Activated B cell treated with CpG ODN at 0.5 μM for 24 hours (primary cell): ENCODE measurements at regions not wholly inside any gene's neighbourhood (a gene's known extent, or its start where the extent isn't known, plus 50 kb on each side); places are given as distances from the start of the nearest gene placed in this dataset.

Source experiments
- ATAC-seq: fragments of 200-7000 bp; cut with Tn5 transposase; one replicate; pipeline ENCODE4 v1.10.0; 2021; ENCODE audit warnings: low read depth, mild to moderate bottlenecking, moderate library complexity
- CTCF ChIA-PET: fragments of 350-600 bp; sonication (Branson Sonifier 250); formaldehyde crosslinking; loops from one replicate; lab custom pipeline; 2021; ENCODE audit warnings: antibody characterized with exemption; lab: Charles Lee
- POLR2A ChIA-PET: fragments of 350-600 bp; sonication (Branson Sonifier 250); formaldehyde crosslinking; loops from one replicate; lab custom pipeline; 2021; ENCODE audit warnings: antibody characterized with exemption; lab: Charles Lee
- DNase-seq: peaks from one replicate; pipeline ENCODE4 v3.0.0; 2022
- H3K27ac Mint-ChIP-seq: one replicate; pipeline ENCODE4 v1.8.0; 2020; ENCODE audit warnings: mixed read lengths
- H3K27me3 Mint-ChIP-seq: one replicate; pipeline ENCODE4 v1.8.0; 2021; ENCODE audit warnings: mixed read lengths
- H3K36me3 Mint-ChIP-seq: one replicate; pipeline ENCODE4 v1.8.0; 2021; ENCODE audit warnings: low read depth, mixed read lengths
- H3K4me1 Mint-ChIP-seq: one replicate; pipeline ENCODE4 v1.8.0; 2021; ENCODE audit warnings: mixed read lengths
- H3K4me3 Mint-ChIP-seq: one replicate; pipeline ENCODE4 v1.8.0; 2020; ENCODE audit warnings: mild to moderate bottlenecking, mixed read lengths
- H3K9me3 Mint-ChIP-seq: one replicate; pipeline ENCODE4 v1.8.0; 2020; ENCODE audit warnings: mixed read lengths
- intact Hi-C: fragments of 100-400 bp; cut with micrococcal nuclease; formaldehyde crosslinking; loops from one replicate; pipeline ENCODE4 v1.15.1; 2024
- TF ChIP-seq, protein P1 (sequence below): fragments of 200-600 bp; IDR thresholded peaks from one replicate; pipeline ENCODE4 v1.8.0; 2022; ENCODE audit warnings: antibody characterized with exemption, mild to moderate bottlenecking

DNA sequence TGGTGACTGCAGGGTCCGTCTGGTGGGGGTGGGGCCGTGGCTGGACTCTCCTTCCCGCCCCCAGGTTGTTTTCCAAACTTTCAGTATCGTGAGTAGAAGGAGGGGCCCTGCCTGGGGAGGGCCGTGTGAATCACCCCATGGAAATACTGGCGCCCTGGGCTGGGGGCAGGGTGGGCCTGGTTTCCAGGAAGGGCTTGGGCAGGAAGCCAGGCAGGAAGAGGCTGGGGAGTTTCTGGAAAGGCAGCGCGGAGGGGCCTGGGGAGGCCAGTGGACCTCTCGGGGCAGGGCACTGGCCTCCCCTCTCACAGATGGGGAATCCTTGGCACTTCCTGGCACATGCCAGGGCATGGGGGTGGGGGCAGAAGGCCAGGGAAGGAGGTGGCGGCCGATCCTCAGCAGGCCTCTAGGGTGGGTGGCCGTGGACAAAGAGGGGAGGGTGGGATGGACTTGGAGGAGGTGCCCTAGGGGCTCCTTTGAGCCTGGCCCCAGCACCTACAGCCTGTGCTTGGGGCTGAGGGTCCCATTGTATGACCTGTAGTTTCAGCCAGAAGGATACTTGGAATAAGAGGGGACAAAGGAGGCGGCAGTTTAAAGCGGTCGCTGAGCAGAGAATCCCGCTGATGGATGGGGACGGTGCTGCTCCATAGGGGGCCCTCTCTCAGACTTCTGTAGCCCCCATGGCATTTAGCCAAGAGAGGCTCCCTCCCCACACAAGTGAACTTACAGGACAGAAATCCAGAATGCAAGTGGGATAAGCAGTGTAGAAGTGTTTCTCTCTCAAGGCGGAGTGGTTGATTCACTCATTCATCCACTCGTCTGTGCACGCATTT lies 56.5 kb upstream of the GATA2 start:
- Mint-ChIP-seq H3K4me1 (no peaks in the 10 kb centered on the region), H3K36me3 (no peaks in the 10 kb centered on the region), H3K27me3 (peaks cover 34% of the 10 kb centered on the region), H3K9me3 (no peaks in the 10 kb centered on the region), H3K27ac (no peak overlapping the region), H3K4me3 (no peak overlapping the region)
- CTCF ChIA-PET: no interaction called here
- ATAC-seq (no peak), DNase-seq (no peak)
- TF ChIP-seq, protein P1, sequence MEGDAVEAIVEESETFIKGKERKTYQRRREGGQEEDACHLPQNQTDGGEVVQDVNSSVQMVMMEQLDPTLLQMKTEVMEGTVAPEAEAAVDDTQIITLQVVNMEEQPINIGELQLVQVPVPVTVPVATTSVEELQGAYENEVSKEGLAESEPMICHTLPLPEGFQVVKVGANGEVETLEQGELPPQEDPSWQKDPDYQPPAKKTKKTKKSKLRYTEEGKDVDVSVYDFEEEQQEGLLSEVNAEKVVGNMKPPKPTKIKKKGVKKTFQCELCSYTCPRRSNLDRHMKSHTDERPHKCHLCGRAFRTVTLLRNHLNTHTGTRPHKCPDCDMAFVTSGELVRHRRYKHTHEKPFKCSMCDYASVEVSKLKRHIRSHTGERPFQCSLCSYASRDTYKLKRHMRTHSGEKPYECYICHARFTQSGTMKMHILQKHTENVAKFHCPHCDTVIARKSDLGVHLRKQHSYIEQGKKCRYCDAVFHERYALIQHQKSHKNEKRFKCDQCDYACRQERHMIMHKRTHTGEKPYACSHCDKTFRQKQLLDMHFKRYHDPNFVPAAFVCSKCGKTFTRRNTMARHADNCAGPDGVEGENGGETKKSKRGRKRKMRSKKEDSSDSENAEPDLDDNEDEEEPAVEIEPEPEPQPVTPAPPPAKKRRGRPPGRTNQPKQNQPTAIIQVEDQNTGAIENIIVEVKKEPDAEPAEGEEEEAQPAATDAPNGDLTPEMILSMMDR: no peak
- POLR2A ChIA-PET: no interaction called here
- intact Hi-C loops: no loop called here

DNA sequence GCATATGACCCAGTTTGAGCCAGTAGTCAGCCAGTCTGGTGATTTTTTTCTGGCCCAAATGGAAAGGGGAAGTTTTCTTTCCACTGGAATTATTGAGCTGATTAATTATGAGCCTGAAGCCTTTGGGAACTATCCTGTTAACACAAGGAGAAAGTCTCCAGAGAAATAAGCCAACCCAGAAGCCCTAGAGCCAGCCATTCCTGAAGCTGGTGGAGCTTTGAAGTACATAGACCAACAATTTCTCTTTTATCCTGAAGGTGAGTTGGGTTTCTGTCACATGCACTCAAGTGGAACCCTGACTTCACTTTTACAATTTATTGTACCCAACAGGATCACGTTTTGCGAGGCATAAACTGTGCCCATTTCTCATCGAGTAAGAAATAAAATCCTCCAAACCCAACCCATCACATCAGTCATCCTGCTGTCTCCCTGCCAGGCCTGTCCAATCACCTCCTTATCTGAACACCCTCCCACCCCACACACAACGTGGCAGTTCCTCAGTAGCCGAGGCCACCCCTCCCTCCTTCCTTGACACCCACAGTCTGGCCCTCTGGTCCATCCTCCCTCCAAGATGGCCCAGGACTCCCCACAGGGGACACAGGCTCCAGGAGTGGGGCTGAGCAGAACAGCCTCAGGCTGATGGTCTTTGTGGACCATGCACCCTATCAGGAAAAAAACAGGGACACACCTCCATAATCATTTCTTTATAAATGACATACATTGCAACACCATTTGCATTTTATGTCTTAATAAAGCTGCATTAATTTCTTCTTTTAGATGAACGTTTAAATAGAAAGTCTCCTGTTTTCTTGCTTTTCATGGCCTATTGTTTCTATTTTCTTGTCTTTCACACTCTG lies 55.7 kb upstream of the GATA2 start:
- Mint-ChIP-seq H3K4me1 (no peaks in the 10 kb centered on the region), H3K36me3 (no peaks in the 10 kb centered on the region), H3K27ac (no peak overlapping the region), H3K4me3 (no peak overlapping the region), H3K9me3 (no peaks in the 10 kb centered on the region), H3K27me3 (peaks cover 26% of the 10 kb centered on the region)
- TF ChIP-seq, protein P1: no peak
- DNase-seq (no peak), ATAC-seq (no peak)
- intact Hi-C loops: no loop called here
- ChIA-PET POLR2A (no interaction called here), CTCF (no interaction called here)

DNA sequence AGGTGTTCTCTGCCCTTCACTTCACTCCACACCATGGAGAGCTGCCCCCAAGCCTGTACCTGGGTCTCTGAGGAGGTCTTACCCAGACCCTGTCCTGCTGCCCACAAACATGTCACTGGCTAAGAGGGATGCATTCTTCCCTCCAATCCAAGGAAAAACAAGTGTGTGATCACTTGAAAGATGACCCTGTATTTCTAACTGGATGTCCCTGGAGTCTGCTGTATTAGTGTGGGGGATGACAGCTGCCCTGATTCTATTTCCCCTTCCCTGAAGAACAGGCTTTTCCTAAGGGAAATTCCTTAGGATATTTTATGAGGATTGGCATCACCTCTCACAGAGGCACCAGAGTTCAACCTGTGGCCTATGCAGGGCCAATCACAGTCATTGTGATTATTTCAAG lies 55.0 kb upstream of the GATA2 start:
- Mint-ChIP-seq H3K27me3 (peaks cover 23% of the 10 kb centered on the region), H3K36me3 (no peaks in the 10 kb centered on the region), H3K4me1 (no peaks in the 10 kb centered on the region), H3K4me3 (no peak overlapping the region), H3K27ac (no peak overlapping the region), H3K9me3 (peaks cover 6% of the 10 kb centered on the region)
- intact Hi-C loops: no loop called here
- DNase-seq: no peak
- TF ChIP-seq, protein P1: no peak
- ChIA-PET POLR2A (no interaction called here), CTCF (no interaction called here)
- ATAC-seq: no peak

DNA sequence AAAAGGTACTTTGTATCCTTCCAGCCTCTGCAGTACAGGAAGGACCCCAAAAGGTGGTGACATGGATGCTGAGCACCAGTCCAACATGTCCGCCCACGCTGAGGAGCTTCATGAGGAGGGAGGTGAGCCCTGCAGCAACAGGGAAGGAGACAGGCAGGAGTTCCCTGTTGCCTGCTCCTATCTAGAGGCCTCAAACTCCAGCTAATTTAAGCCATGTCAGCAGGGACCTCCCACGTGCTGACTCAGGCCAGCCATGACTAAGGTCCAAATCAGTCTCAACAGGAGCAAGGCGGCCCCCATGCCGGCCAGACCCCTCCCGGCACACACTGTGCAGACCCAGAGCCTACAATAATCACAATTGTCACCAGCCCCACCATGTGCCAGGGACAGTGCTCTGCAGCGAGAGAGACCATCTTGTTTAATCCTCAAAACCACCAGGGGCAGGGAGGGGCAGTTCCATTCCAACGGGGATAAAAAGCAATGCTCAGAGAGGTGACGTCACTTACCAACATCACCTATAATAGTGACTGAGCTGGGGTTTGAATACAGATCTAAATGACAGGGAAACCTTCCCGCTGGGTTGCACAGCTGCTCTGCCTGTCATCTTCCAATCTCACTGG lies 54.5 kb upstream of the GATA2 start:
- H3K9me3 Mint-ChIP-seq: peaks cover 11% of the 10 kb centered on the region
- H3K4me1 Mint-ChIP-seq: no peaks in the 10 kb centered on the region
- POLR2A ChIA-PET: no interaction called here
- H3K27me3 Mint-ChIP-seq: peaks cover 23% of the 10 kb centered on the region
- intact Hi-C loops: no loop called here
- CTCF ChIA-PET: no interaction called here
- no peak for DNase-seq
- H3K36me3 Mint-ChIP-seq: no peaks in the 10 kb centered on the region
- H3K4me3 Mint-ChIP-seq: no peak overlapping the region
- no peak overlapping the region for H3K27ac Mint-ChIP-seq
- TF ChIP-seq, protein P1: no peak
- no peak for ATAC-seq

DNA sequence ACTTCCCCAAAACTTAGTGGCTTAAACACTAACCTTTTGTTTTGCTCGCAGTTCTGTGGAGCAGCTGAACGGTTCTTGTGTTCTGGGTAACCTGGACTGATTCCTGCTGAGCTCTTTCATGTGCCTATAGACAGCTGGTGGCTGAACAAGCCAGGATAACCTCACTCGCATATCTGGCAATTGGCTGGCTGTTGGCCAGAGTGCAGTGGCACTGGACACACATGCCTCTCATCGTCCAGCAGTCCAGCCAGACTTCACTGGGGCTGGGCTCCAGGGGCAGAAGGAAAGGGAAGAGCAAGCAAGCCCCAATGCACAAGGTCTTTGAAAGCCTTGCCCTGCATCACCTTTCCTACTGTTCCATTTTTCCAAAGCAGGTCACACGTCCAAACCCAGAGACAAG lies 53.6 kb upstream of the GATA2 start:
- Mint-ChIP-seq H3K27me3 (peaks cover 17% of the 10 kb centered on the region), H3K9me3 (peaks cover 11% of the 10 kb centered on the region), H3K4me3 (no peak overlapping the region), H3K4me1 (no peaks in the 10 kb centered on the region), H3K27ac (no peak overlapping the region), H3K36me3 (no peaks in the 10 kb centered on the region)
- ChIA-PET CTCF (no interaction called here), POLR2A (no interaction called here)
- TF ChIP-seq, protein P1: no peak
- DNase-seq: no peak
- no peak for ATAC-seq
- intact Hi-C loops: no loop called here
